ENCODE measurements at regions not wholly inside any gene's neighbourhood (a gene's known extent, or its start where the extent isn't known, plus 50 kb on each side); places are given as distances from the start of the nearest gene placed in this dataset.

DNA sequence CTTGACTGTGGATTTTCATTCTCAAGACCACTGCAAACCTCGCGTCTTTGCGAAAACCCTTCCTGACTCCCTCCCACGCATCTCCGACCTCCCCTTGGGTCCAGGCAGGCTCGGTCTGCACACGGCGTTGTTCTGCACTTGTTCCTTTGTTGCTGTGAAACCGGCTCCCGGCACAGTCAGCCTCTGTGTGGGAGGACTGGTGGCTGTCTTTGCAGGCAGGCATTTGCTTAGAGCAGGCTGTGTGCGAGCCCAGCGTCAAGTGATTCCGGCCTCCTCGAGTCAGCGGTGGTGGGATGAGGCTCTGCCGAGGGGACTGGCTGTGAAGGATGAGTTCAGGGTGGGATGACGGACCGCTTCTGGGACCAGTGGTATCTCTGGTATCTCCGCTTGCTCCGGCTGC is 102.6 kb upstream of the ROPN1 start:
- DNase-seq = no peak

DNA sequence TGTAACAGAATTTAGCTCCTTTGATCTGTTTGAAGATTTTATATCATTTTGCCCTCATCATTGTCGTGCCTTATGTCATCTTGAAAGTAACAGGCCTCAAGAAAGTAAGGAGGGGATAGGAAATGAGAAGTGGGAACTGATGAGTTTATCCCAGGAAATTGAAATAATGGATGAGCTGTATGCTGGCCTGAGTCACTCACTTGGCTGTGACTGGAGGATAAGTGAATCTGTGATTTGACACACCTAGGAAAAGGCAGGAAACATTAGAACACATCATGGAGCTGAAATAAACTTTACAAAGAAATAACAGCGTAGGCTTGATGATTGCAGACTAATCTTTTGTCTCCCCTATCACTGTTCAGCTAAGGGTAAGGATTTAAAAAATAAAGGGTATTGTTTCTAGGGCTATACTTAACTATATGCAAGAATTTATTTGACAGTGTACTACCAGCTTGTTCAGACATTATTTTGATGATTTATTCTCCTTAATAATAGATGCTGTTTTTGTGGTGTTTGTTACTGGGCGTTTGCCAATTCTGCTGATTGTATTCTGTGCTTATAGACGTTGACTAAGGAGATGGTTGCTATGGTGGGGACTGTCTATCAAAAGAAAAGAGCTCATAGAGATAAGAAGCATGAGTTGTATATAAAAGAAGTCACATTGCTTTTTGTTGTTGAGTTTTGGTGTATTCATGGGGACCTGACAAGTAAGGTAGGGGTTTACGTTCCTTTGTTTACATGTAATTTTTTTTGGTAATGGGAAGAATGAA is 105.6 kb upstream of the ROPN1 start:
- DNase-seq = no peak

DNA sequence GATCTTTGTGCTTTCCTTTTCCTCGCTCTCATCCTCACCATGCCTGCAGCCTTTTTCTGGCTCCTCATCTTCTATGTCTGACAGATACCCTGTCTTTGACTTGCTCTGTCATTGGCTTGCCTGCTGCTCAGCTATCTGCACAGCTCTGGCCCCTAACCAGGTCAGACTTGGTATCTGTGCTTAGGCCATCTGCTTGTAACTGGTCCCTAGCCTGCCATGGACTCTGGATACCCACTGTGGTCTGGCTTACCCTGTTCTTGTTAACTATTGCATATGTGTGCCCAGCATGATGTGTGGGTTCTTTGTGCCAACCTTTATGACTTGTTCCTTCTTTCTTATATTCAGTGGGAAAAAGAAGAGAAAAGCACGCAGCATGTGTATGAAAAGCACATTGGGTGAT is 109.7 kb upstream of the ROPN1 start:
- no peak for DNase-seq

DNA sequence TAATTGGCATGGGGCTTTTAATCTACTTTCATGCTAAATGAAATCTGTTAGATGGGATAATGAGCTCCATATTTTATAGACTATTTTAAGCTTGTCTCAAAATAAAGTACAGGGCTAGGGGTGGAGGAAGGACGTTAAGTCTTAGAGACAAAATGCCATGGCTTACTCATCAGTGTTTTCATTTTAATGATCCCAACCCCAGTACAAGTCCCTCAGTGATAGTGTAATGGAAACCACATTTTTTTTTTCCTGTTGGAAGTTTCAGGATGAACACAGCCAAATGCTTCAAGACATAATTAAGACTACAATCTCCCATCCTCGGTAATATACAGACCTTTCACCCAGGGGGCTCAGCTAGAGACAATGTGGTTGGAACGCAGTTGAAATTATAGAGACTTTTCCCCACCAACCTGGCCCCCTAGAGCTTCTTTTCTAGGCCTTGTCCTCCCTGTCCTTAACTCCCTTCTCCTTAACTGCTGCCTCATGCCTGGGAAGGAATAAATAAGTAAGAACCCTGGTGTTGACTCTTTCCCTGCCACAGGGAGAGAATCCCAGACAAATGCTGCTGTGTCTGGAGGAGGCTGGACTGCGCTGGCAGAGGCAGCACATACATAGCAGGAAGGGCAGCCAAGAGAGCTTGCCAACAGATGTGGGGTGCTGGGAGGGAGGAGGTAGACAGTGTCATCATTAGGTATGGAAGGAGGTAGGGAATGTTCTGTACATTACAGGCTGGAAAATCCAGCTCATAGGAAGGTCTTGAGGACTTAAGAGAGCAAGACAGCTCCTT is 115.4 kb upstream of the ROPN1 start:
- no peak for DNase-seq

DNA sequence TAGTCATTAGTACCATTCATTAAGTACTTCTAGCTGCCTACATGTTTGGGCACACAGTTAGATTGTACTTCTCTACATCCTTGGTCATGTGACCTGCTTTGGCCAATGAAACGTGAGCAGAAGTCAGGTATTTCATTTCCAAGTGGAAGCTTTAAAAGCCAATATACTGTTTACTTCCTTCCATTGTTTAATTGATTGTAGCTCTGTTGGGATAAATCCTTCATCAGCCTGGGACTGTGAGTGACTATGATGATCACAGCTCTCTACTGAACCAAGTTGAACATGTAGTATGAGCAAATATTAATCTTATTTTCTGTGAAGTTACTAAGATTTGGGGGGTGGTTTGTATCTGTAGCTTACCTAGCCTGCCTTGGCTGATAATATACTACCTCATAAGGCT is 116.5 kb upstream of the ROPN1 start:
- DNase-seq = no peak

DNA sequence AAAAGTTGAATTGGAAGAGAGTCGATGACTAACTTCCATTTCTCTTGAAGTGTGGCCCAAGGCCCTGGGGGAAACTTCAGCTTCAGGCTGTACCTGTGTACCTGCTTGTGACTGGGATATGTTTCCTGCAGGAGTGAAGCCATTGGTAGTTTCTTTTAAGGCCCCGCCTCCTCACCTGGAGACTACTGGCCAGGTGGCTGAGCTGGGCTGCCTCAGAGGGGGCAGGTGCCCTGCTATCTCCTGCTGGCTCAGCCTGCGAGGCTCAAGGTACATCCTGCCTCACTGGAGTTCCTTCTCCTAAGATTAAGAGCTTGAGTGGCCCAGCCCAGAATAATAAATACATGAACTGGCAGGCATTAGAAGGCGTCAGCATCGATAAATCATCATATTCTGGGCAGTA is 121.6 kb upstream of the ROPN1 start:
- DNase-seq = no peak

DNA sequence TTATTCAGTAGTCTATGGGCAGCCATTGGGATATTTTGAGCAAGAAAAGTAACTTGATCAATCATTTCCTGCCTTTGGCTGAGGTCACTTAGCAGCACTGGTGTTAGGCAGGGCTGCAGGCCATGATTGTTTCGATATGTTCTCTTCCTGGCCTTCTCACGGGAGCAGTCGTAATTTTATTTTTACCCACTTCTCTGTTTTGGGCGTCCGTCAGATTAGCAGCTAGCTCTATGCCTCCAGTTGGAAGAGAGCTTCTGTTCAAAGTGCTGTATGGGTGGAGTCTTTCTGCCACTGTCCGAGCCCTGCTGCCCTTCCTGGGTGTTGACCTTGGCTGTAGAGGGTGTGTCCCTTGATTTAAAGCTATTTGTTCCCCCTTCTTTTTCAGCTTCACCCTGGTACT is 123.4 kb upstream of the ROPN1 start:
- no peak for DNase-seq

DNA sequence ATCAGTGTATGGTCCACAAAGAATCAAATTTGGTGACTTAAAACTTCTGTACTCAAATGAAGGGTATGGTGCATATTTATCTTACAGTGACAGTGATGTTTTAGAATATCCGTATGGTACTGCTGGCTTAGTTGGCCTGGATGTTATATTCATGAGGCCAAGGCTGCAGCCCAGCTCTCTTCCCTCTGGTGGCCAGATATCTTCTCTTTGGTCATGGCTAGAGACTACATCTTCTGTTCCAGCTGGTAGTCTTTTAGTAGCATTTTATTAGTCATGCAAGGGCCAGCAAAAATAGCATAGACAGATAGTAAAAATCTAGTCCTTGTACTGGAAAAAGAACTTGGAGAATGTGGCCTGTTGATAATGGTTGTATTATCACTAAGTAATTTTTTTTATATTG is 124.0 kb upstream of the ROPN1 start:
- no peak for DNase-seq

DNA sequence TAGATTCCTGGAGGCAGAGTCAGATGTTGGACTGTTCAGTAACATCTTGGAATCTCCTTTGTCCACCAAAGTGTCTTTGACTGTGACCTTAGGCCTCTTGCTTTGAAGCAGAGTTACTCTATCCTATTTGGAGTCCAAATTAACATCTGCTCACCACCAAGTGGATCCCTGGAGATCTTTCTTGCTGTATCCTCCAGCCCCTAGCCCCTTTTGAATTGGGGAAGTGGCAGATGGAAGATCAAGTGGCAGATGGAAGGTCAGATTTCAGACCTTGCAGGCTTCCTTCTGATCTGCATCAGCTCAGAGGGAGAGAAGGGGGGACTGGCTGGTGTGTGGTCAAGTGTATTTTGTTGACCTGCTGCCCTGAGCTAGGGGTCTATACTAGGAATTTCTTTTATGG is 125.0 kb upstream of the ROPN1 start:
- DNase-seq = no peak

DNA sequence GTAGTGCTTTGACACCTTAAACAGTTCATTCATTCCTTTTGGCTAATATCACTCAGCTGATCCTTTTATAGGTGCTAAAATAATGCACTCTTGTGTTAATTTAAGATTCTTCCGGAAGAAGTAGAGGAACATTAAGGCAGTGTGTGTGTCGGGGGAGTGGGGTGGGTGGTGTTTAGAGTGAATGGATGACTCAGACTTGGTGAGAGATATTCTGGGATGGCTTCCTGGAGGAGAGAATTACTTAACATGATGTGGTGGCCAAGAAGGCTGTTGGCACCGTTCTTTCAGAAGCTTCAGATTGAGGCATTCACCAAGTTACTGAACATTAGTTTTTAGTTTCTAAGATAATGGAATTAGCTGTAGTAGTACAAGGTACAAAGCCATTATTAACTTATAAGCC is 125.6 kb upstream of the ROPN1 start:
- DNase-seq = no peak

DNA sequence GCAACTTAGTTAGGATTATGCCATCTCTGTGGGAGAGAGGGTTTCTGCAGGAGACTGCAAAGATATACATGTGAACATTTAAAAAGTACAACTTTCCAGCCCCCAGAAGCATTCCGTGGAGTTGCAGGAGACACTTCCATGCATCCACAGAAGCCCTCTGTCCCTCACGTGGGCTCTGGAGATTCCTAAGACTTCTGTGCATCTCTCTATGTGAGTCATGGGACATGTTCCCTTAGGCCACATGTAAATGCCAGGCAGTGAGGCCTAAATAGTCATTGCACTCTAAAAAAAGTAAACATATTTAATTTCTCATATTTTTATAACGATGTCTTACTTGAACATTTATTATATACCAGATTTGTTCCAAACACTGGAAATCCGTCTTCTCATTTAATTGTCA is 126.5 kb upstream of the ROPN1 start:
- no peak for DNase-seq

DNA sequence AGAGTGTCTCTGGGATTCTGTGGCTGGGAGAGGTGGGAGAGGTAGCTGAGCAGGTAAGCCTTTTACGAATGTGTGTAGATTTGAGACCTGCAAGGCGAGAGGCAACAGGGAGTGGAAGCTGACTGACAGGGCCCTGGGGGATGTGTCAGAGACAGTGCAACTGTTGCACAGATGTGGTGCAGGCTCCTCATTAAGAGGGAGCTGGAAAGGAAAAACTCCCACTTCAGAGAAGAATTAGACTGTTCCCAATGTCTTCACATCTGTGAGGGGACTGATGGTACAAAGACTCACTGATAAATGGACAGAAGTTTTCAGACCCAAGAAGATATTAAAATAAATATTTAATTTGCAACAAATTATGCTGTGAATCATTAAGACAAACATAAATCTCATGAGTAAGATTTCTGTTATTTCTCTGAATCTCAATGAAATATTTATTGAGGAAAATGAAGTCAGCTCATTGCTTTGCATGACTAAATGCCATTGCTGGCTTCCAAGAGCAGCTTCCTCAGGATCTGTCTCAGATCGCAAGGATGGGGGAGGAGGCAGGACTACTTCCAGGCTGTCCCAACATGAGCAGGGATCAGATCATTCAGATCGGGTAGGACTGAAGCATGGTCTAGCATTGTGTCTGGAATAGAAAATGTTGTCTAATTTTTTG is 127.3 kb upstream of the ROPN1 start:
- no peak for DNase-seq

DNA sequence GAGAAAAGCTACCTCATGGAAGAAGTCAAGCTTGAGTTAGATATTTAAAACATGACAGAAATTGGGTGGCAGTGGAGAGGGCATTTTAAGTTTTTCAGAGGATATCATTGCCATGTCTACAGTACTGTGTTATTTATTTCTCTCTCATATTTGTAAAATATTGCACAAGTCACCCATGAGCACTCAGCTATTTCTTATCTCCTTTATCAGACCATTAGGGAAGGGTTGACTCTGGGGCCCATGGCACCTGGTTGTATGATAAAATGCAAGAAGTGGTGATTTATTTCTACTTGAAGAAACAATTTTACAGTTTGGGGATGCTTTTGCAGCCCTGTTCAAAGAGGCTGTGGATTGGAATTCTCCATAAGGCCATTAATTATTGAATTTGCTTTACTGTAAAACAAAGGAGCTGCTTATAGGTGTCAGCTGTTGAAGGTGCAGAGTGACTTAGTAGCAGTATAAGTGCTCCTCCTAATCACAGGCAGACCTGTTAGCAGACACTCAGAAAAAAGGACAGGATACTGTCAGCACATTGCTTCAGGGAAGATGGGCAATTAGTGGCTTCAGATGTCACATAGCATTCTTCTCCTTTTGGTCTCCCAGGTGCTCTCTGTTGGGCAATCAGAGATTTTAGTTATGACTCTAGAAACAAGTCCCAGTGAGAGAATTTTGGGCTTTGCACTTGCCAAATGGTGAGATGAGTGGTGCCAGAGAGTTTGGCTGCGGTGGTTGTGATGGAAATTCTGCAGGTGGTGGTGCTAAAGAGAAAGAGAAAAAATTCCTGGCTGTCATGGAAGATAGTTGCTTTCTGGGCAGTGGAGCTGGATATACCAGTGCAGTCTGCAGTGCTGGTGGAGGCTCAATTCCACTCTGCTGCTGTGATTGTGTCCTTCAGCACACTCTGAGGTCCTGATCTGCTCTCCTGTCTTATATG is 129.7 kb upstream of the ROPN1 start:
- no peak for DNase-seq

DNA sequence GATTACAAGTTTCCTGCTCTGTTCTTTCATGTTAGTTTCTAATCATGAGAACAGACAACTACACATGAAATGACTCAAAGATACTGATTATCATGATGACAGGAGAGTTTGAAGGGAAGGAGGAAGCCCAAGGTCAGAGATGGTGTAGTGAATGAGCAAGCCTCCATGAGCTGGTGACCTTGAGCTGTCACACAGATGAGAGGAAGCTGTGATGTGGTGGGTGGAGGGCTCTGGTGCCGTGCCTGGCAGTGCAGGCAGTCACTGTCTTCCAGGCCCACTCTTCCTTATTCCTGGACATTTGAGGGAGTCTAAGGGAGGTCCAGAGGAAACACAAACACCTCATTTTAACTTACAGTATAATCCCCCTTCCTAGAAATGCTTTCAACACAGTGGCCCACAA is 133.4 kb upstream of the ROPN1 start:
- DNase-seq = no peak

DNA sequence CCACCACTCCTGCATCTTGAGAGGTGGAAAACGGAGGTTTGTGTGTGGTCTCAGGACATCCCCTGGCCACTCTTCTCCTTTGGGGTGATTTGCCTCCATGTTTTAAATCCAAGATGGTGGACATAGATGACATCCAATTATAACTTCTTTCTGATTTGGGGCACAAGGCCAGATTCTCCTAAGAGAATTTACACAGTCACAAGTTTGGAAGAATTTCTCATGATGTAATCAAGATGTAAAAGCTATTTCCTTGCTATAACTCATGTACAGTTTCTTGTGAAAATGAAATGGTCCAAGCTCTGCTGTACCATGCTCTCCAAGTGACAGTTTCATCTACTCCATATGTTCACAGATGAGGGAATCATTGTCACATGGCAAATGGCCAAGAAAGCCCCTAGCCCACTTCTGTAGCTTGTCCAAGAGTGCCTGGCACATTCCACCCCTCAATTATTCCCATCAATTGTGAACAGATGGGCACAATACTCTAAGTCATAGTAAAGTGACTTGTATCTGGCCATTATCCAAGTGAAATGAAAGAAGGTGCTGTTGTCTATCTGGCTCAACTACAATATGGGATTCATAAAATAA is 134.6 kb upstream of the ROPN1 start:
- DNase-seq = no peak

DNA sequence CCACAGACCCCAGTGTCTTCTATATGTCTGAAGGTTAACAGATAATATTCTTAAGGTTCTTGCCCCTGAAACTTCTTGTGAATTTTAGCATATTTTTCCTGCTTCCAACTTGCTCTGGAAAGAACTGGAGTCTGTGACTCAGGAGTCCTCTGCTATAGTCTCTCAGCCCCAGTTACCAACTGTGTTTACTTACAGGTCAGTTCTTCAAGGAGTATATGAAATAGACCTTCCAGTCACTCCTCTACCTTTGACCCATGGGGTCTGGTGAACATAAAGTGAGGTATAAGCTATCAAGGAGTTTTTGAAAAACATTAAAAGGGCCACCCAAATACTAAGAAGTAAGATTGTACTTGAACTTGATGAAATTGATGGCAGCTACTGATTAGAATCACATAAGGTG is 139.2 kb upstream of the ROPN1 start:
- DNase-seq = no peak

DNA sequence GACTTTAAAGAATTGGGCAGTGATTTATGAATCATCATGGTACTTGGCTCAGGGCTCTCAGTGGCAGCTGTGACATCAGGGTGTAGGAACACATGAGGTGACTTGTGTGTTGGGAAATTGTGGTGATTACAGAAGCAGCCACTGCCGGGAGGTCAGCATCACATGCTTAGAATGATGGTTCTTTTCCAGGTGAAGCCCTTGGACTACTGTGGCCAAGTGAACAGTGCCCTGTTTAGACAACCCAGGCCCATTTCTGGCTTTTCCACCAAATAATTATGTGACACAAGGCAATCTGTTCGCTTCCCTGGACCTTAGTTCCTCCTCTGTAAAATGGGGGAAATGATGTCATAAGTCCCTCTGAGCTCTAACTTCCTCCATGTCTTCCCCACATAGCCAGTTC is 139.7 kb upstream of the ROPN1 start:
- no peak for DNase-seq

DNA sequence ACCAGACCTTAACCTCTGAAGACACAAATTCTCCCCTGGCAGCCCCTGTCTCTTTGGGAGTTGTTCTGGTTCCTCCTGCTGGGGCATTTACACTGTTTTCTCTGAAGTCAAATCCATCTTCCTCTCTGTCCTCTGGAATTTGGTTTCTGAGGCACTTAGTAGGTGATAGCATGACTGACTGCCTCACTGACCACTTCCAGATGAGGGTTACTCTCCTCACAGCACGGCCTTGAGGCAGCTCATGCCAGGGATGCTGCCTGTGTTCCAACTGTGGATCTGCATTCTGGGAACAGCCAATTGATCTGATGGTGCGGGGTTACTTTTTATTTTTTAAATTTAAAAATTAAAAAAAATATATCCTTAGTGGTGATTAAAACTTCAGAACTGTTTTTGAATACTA is 140.9 kb upstream of the ROPN1 start:
- no peak for DNase-seq

DNA sequence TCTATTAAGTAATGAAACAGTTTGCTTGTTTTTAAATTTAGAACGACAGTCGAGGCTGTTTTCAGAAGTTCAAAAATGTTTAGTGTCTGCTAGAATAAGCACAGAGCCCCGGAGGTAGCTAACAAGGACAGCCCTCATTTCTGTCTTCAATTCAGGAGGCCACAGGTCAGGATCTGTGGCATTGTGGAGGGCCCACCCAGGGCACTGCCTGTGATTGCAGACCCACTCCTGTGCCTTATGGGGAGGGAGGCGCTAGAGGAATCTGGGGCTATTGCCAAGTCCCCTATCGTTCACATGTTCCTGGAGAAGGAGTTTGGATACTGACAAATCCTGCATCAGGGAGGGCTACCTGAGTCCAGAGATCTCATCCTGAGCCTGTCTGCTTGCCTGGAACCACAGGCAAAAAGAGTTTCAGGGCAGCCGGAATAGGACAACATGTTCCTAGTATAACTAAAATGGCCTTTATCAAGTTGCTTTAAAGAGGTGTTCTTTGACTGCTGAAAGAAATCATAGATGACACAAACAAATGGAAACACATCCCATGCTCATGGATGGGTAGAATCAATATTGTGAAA is 141.5 kb upstream of the ROPN1 start:
- DNase-seq = no peak

DNA sequence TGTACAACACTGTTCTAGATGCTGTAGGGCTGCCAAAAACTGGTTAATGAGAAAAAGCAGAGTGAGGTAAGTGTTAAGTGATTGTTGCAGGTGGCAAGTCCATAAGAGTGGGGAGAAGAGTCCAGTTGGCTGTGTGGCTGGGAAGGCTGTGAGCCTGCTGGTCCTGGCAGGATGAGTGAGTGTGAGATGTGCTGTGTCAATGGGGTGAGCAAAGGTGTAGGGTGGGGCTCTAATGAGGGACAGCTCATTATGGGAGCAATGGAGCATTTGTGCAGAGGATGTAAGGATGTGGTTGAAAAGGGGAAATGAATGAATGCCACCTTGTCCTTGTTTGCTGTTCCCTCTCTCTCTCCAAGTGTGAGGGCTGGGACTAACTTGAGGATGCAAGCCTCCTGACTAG is 145.3 kb upstream of the ROPN1 start:
- DNase-seq = no peak

DNA sequence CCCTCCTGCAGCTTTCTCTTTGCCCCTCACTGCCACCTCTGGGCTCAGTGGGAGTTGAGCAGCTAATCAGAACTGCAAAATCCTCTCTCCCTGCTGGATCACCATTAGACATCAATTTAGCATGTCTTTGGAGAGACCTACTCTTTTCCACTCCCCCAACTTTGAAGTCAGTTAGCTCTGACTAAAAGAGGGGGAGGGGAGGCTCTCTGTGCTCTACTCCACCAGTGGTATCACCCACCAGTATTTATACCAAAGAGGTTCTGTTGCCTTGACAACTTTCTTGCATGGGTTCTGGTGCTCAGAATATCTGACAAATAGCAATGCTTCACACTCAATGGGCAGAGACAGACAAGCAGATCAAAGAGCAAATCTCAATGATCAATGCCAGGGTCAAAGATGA is 146.2 kb upstream of the ROPN1 start:
- DNase-seq = no peak

DNA sequence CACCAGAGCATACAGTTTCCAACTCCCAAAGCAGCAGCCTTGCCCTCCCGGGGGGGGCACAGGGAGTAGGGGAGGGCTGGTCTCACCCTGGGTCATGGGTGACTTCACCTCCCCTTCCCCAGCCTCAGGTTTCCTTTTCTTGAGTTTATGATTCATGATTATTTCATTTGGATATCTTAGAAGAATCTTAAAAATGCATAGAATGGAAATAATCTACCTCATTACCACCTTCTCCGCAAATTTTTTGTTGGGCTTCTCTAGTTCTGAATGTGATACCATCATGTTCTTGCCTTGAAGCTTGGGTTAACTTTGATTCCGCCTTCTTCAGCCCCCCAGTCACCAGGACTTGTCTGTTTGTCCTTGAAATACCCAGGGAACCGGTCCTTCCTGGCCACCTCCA is 148.8 kb upstream of the ROPN1 start:
- DNase-seq = no peak

All from CD4-positive, alpha-beta T cell treated with Interleukin-17A for 4 hours (primary cell).